ENCODE measurements at regions not wholly inside any gene's neighbourhood (a gene's known extent, or its start where the extent isn't known, plus 50 kb on each side); places are given as distances from the start of the nearest gene placed in this dataset.

GRCh38 chr6:6376845-6377244, 56.4 kb upstream of the F13A1 start:
- no peak for DNase-seq

- DNase-seq, result no peak
These were observed 57.2 kb upstream of the F13A1 start for GRCh38 chr6:6377621-6378020.

GRCh38 chr6:6379573-6379972, 59.1 kb upstream of the F13A1 start:
- DNase-seq, result no peak

- no peak for DNase-seq
These were observed 64.1 kb upstream of the F13A1 start for GRCh38 chr6:6384520-6384919.

GRCh38 chr6:6386010-6386409, 65.5 kb upstream of the F13A1 start:
- DNase-seq, result no peak

GRCh38 chr6:6390849-6391602, 70.6 kb upstream of the F13A1 start:
- no peak for DNase-seq

- DNase-seq, result no peak
These were observed 72.0 kb upstream of the F13A1 start for GRCh38 chr6:6392214-6393068.

GRCh38 chr6:6393069-6393529, 72.6 kb upstream of the F13A1 start:
- DNase-seq, result no peak

- DNase-seq, result no peak
These were observed 75.2 kb upstream of the F13A1 start for GRCh38 chr6:6395581-6396197.

GRCh38 chr6:6397842-6398241, 77.4 kb upstream of the F13A1 start:
- no peak for DNase-seq

GRCh38 chr6:6399568-6399967, 79.1 kb upstream of the F13A1 start:
- no peak for DNase-seq

- DNase-seq, result no peak
These were observed 80.9 kb upstream of the F13A1 start for GRCh38 chr6:6401401-6401800.

GRCh38 chr6:6402006-6402405, 81.5 kb upstream of the F13A1 start:
- no peak for DNase-seq

- DNase-seq, result no peak
These were observed 82.1 kb upstream of the F13A1 start for GRCh38 chr6:6402591-6402990.

- no peak for DNase-seq
These were observed 84.6 kb upstream of the F13A1 start for GRCh38 chr6:6405031-6405430.

- no peak for DNase-seq
These were observed 85.7 kb upstream of the F13A1 start for GRCh38 chr6:6405997-6406714.

- DNase-seq, result no peak
These were observed 86.2 kb upstream of the F13A1 start for GRCh38 chr6:6406715-6407070.

GRCh38 chr6:6407071-6407741, 86.7 kb upstream of the F13A1 start:
- DNase-seq, result no peak

- DNase-seq, result no peak
These were observed 89.1 kb upstream of the F13A1 start for GRCh38 chr6:6409397-6410030.

GRCh38 chr6:6411115-6411514, 90.7 kb upstream of the F13A1 start:
- DNase-seq, result no peak

- DNase-seq, result no peak
These were observed 91.8 kb upstream of the F13A1 start for GRCh38 chr6:6412221-6412620.

- no peak for DNase-seq
These were observed 92.2 kb upstream of the F13A1 start for GRCh38 chr6:6412700-6413099.

All from stimulated activated CD8-positive, alpha-beta memory T cell treated with anti-CD3 and anti-CD28 coated beads, Interleukin-4, amount 100 ng/mL, for 48 hours (primary cell).